Activated naive CD4-positive, alpha-beta T cell treated with anti-CD3 and anti-CD28 coated beads, Interleukin-2, amount 50 U/mL, for 16 hours (primary cell): ENCODE measurements at regions not wholly inside any gene's neighbourhood (a gene's known extent, or its start where the extent isn't known, plus 50 kb on each side); places are given as distances from the start of the nearest gene placed in this dataset.

Experiments used
- DNase-seq: peaks from one replicate; pipeline ENCODE4 v3.0.0-alpha.2; 2020

GRCh38 chr1:29584362-29584761 lies 348.0 kb downstream of the PTPRU start:
- DNase-seq: no peak

- no peak for DNase-seq
These were observed 347.4 kb downstream of the PTPRU start for GRCh38 chr1:29583727-29584126.

- no peak for DNase-seq
These were observed 344.9 kb downstream of the PTPRU start for GRCh38 chr1:29581256-29581655.

- DNase-seq: no peak
These were observed 343.6 kb downstream of the PTPRU start for GRCh38 chr1:29579821-29580425.

GRCh38 chr1:29577512-29577911 lies 341.2 kb downstream of the PTPRU start:
- no peak for DNase-seq

GRCh38 chr1:29576510-29576909 lies 340.2 kb downstream of the PTPRU start:
- DNase-seq: no peak

GRCh38 chr1:29575826-29576225 lies 339.5 kb downstream of the PTPRU start:
- DNase-seq: no peak

GRCh38 chr1:29575277-29575676 lies 339.0 kb downstream of the PTPRU start:
- DNase-seq: no peak

- DNase-seq: no peak
These were observed 338.5 kb downstream of the PTPRU start for GRCh38 chr1:29574871-29575270.

- DNase-seq: no peak
These were observed 333.8 kb downstream of the PTPRU start for GRCh38 chr1:29569971-29570634.

- DNase-seq: no peak
These were observed 330.9 kb downstream of the PTPRU start for GRCh38 chr1:29567257-29567656.

GRCh38 chr1:29565490-29565889 lies 329.2 kb downstream of the PTPRU start:
- no peak for DNase-seq

- DNase-seq: no peak
These were observed 327.2 kb downstream of the PTPRU start for GRCh38 chr1:29563571-29563970.

- DNase-seq: no peak
These were observed 326.8 kb downstream of the PTPRU start for GRCh38 chr1:29563092-29563491.

GRCh38 chr1:29559056-29559455 lies 322.7 kb downstream of the PTPRU start:
- DNase-seq: no peak

GRCh38 chr1:29557701-29558600 lies 321.6 kb downstream of the PTPRU start:
- no peak for DNase-seq

- DNase-seq: no peak
These were observed 320.7 kb downstream of the PTPRU start for GRCh38 chr1:29557066-29557465.

- DNase-seq: no peak
These were observed 320.3 kb downstream of the PTPRU start for GRCh38 chr1:29556657-29557056.

GRCh38 chr1:29555043-29555620 lies 318.8 kb downstream of the PTPRU start:
- no peak for DNase-seq

- DNase-seq: no peak
These were observed 318.0 kb downstream of the PTPRU start for GRCh38 chr1:29554208-29554778.

- no peak for DNase-seq
These were observed 315.0 kb downstream of the PTPRU start for GRCh38 chr1:29551123-29551936.
